ENCODE measurements at regions not wholly inside any gene's neighbourhood (a gene's known extent, or its start where the extent isn't known, plus 50 kb on each side); places are given as distances from the start of the nearest gene placed in this dataset.

DNA sequence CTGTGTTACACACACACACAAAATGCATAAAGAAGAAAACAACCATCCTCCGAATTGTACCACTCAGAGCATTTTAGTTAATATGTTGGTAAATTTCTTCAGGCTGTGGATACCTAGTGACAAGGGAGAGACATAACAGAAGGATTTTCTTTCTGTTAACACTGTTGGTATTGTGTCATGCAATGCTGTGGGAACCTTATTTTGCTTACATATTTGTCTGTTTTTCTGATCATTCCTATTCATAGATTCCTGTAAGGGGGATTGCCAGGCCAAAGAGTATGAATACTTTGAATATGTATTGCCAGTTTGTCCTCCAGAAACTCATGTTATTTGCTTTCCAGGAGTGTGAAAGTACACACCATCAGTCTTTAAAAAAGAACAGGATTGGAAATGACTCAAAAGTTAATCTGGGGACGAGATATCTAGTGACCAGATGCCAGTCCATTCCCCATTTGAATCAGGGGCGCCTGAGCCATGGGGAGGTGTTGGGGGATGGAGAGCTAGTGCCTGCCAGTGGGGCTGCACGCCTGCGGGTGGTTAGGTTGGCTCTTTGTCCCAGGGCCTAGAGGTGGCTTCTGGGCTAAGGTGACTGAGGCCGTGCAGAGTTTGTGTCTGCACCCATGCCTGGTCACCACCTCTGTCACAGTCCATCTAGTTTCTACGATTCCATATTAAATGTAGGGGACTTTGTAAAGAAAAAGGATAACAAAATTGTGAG is 142.0 kb downstream of the PTPN20 start:
- DNase-seq (ENCODE audit: low spot score): no peak
- Histone ChIP-seq H3K4me3 (no peak overlapping the region), H3K36me3 (no peaks in the 10 kb centered on the region), H3K27me3 (no peaks in the 10 kb centered on the region), H3K9me3 (no peaks in the 10 kb centered on the region), H3K4me1 (peaks cover 0 to 16% of the 10 kb centered on the region in 2 donors), H3K27ac (no peak overlapping the region)
- TF ChIP-seq, protein P1, sequence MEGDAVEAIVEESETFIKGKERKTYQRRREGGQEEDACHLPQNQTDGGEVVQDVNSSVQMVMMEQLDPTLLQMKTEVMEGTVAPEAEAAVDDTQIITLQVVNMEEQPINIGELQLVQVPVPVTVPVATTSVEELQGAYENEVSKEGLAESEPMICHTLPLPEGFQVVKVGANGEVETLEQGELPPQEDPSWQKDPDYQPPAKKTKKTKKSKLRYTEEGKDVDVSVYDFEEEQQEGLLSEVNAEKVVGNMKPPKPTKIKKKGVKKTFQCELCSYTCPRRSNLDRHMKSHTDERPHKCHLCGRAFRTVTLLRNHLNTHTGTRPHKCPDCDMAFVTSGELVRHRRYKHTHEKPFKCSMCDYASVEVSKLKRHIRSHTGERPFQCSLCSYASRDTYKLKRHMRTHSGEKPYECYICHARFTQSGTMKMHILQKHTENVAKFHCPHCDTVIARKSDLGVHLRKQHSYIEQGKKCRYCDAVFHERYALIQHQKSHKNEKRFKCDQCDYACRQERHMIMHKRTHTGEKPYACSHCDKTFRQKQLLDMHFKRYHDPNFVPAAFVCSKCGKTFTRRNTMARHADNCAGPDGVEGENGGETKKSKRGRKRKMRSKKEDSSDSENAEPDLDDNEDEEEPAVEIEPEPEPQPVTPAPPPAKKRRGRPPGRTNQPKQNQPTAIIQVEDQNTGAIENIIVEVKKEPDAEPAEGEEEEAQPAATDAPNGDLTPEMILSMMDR (IDR thresholded peaks at IDR 0.05): no peak

DNA sequence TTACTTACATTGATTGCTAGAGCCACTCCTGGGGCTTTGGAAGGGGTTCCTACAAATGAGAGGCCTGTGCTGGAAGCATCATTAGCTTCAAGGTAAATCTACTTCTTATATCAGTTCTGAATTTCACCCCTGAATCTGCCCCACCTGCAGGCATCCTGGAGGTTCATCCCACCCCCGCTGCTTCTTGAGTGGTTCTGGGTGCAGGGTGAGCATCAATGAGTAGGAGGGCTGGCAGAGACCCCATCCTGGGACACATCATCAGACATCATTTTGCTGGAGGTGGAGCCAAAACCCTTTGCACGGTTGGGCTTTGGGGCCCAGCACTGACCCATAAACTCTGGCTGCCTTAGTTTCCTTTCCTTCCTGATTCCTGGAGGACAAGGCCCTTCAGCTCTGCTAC is 143.7 kb downstream of the PTPN20 start:
- H3K27me3 ChIP-seq: no peaks in the 10 kb centered on the region
- no peak for DNase-seq (ENCODE audit: low spot score)
- H3K4me1 ChIP-seq: peaks cover 0 to 4% of the 10 kb centered on the region in 2 donors
- no peak overlapping the region for H3K27ac ChIP-seq
- H3K4me3 ChIP-seq: no peak overlapping the region
- H3K36me3 ChIP-seq: no peaks in the 10 kb centered on the region
- no peaks in the 10 kb centered on the region for H3K9me3 ChIP-seq
- TF ChIP-seq, protein P1 (IDR thresholded peaks at IDR 0.05): no peak

DNA sequence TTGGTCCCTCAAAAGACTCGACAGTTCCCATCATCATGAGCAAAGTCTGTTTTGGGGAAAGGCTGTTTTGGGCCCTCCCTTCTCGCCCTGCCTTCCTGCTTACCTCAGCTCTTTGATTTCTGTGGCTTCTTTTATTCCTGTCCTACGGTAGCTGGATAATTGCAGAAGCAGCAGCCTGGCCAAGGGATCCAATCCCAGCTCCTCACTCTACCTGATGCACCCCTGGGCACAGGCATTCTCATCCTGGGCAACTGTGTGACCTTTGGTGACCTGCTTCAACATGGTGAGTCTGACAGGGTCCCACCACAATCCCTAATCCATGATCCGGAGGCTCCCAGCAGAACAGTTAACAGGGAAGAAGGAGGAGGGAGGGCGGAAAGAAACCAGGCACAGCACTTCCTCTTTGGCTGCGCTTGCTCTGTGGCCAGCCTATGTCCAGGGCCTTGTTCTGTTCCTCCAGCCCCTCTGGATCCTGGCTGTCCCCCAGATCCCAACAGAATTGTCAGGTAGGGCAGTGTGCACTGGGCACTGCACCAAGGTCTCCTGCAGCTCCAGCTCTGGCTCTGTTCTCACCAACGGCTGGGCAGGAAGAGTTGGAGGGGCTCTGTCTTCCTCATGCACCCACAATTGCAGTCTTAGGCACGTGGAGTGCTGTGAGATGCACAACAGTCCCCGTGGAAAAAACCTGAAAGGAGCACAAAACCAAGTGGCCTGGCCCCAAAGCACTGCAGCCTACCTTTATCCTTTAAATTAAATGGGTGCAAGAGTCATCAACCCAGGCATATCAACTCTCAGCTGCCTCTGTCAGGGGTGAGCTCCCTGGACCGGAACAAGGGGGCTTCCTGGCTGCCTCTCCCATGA is 144.4 kb downstream of the PTPN20 start:
- no peaks in the 10 kb centered on the region for H3K9me3 ChIP-seq
- no peak overlapping the region for H3K4me3 ChIP-seq
- H3K27me3 ChIP-seq: no peaks in the 10 kb centered on the region
- no peaks in the 10 kb centered on the region for H3K36me3 ChIP-seq
- TF ChIP-seq, protein P1 (IDR thresholded peaks at IDR 0.05): no peak
- no peak overlapping the region for H3K27ac ChIP-seq
- H3K4me1 ChIP-seq: no peaks in the 10 kb centered on the region
- DNase-seq (ENCODE audit: low spot score): no peak

DNA sequence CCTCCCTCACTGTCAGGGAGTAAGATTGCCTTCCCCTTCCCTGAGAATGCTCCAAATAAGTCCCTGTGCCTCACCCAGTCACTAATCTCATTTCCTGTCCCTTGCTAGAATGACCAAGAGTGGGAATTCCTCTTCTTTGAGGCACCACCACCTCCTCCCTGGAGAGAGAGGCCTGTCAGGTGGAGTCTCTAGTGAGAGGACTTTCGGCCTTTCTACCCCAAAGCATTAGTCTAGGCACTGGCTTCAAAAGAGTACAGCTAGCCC is 145.0 kb downstream of the PTPN20 start:
- TF ChIP-seq, protein P1 (IDR thresholded peaks at IDR 0.05): no peak
- DNase-seq (ENCODE audit: low spot score): no peak
- H3K9me3 ChIP-seq: no peaks in the 10 kb centered on the region
- no peaks in the 10 kb centered on the region for H3K27me3 ChIP-seq
- H3K4me1 ChIP-seq: no peaks in the 10 kb centered on the region
- H3K27ac ChIP-seq: no peak overlapping the region
- H3K36me3 ChIP-seq: no peaks in the 10 kb centered on the region
- H3K4me3 ChIP-seq: no peak overlapping the region

DNA sequence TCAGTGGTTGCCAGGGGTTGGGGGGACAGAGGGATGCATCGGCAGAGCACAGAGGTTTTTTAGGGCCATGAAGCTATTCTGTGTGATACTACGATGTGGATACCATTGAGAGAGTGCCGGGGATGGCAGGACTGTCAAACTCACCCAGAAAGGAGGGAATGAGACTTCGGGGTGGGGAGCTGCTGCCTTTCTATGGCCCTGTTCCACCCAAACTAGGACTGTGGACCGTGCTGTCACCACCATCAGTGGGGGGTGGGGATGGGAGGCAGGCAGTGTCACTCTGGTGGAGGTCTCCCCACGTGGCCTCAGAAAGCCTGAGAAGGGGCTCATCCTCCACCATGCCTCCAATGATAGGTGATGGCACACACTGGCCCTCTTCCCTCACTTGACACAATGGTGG is 146.2 kb downstream of the PTPN20 start:
- DNase-seq (ENCODE audit: low spot score): no peak
- Histone ChIP-seq H3K36me3 (no peaks in the 10 kb centered on the region), H3K9me3 (no peaks in the 10 kb centered on the region), H3K4me1 (no peaks in the 10 kb centered on the region), H3K27me3 (no peaks in the 10 kb centered on the region), H3K4me3 (no peak overlapping the region), H3K27ac (no peak overlapping the region)
- TF ChIP-seq, protein P1 (IDR thresholded peaks at IDR 0.05): no peak

All from right atrium auricular region (tissue), 2 donors.